Testis (tissue), 2 donors: ENCODE measurements at regions not wholly inside any gene's neighbourhood (a gene's known extent, or its start where the extent isn't known, plus 50 kb on each side); places are given as distances from the start of the nearest gene placed in this dataset.

Source experiments
- DNase-seq: peaks from one replicate; pipeline ENCODE4 v3.0.0-alpha.2; 2019
- H3K27ac ChIP-seq, 2 donors: fragments of 200-600 bp; sonication (generic); one replicate each; pipeline ENCODE4 v1.5.1; 2019
- H3K27me3 ChIP-seq: fragments of 200-600 bp; sonication (generic); one replicate; pipeline ENCODE4 v1.5.1; 2019
- H3K36me3 ChIP-seq: fragments of 200-600 bp; sonication (generic); one replicate; pipeline ENCODE4 v1.5.1; 2017; ENCODE audit warnings: low read depth; ENCODE audit errors: missing control alignments
- H3K4me1 ChIP-seq: fragments of 200-600 bp; sonication (generic); one replicate; pipeline ENCODE4 v1.5.1; 2019
- H3K4me3 ChIP-seq, 2 donors: fragments of 200-600 bp; sonication (generic); one replicate each; pipeline ENCODE4 v1.5.1; 2017 to 2019
- H3K9me3 ChIP-seq: fragments of 200-600 bp; sonication (generic); one replicate; pipeline ENCODE4 v1.5.1; 2017
- CTCF ChIP-seq, 3 experiments: fragments of 450-650 bp in 2 of 3; fragments of 200-600 bp in 1 of 3; sonication (generic) in 1 of 3; IDR thresholded peaks; one replicate each; pipeline ENCODE4 v1.5.1; 2016 to 2019; ENCODE audit warnings: antibody characterized with exemption in 3 of 3, mild to moderate bottlenecking in 2 of 3, moderate library complexity in 1 of 3
- POLR2A ChIP-seq: fragments of 450-650 bp; IDR thresholded peaks from one replicate; pipeline ENCODE4 v1.6.1; 2017; ENCODE audit warnings: antibody characterized with exemption, mild to moderate bottlenecking, moderate library complexity
- WGBS, 2 donors: methylation state at CpG; one replicate each; pipeline ENCODE4 v1.1.5; 2018; 5-methylcytosine and 5-hydroxymethylcytosine counted together
- intact Hi-C: fragments of 100-400 bp; cut with DNase I; formaldehyde crosslinking; loops from one replicate; pipeline ENCODE4 v1.15.1; 2023; ENCODE audit warnings: low total_unique reads

- TF ChIP-seq CTCF (IDR thresholded peaks at IDR 0.05) = no peak
- TF ChIP-seq POLR2A = no peak
- no peaks in the 10 kb centered on the region for H3K36me3 ChIP-seq
- no peak overlapping the region for H3K27ac ChIP-seq
- WGBS, 2 donors = 30 to 53% methylated on average over 3 of the region's 3 CpGs
- H3K4me3 ChIP-seq = no peak overlapping the region
- H3K4me1 ChIP-seq = no peaks in the 10 kb centered on the region
- H3K9me3 ChIP-seq = no peaks in the 10 kb centered on the region
- DNase-seq = no peak
- intact Hi-C loops = no loop called here
- H3K27me3 ChIP-seq = no peaks in the 10 kb centered on the region
Measured at GRCh38 chr18:74023220-74023619, 124.4 kb downstream of the FBXO15 start.

- TF ChIP-seq POLR2A (no peak), CTCF (IDR thresholded peaks at IDR 0.05) (no peak)
- no peaks in the 10 kb centered on the region for H3K4me1 ChIP-seq
- 92 to 100% methylated on average over 3 of the region's 3 CpGs for WGBS, 2 donors
- no peak overlapping the region for H3K4me3 ChIP-seq
- H3K27ac ChIP-seq = no peak overlapping the region
- intact Hi-C loops = no loop called here
- H3K27me3 ChIP-seq = no peaks in the 10 kb centered on the region
- no peaks in the 10 kb centered on the region for H3K9me3 ChIP-seq
- DNase-seq = no peak
- no peaks in the 10 kb centered on the region for H3K36me3 ChIP-seq
Measured at GRCh38 chr18:74019864-74020263, 127.8 kb downstream of the FBXO15 start.

GRCh38 chr18:74013955-74014354 lies 133.7 kb downstream of the FBXO15 start:
- Histone ChIP-seq H3K27me3 (no peaks in the 10 kb centered on the region), H3K4me3 (no peak overlapping the region), H3K27ac (no peak overlapping the region), H3K4me1 (no peaks in the 10 kb centered on the region), H3K9me3 (no peaks in the 10 kb centered on the region), H3K36me3 (no peaks in the 10 kb centered on the region)
- TF ChIP-seq CTCF (IDR thresholded peaks at IDR 0.05) = no peak
- TF ChIP-seq POLR2A = no peak
- WGBS, 2 donors = 57 to 59% methylated on average over 5 of the region's 5 CpGs
- no peak for DNase-seq
- intact Hi-C loops = no loop called here

GRCh38 chr18:74012954-74013630 lies 134.5 kb downstream of the FBXO15 start:
- Histone ChIP-seq H3K4me3 (no peak overlapping the region), H3K27ac (no peak overlapping the region), H3K27me3 (no peaks in the 10 kb centered on the region), H3K4me1 (no peaks in the 10 kb centered on the region), H3K9me3 (no peaks in the 10 kb centered on the region), H3K36me3 (no peaks in the 10 kb centered on the region)
- 55 to 66% methylated on average over 14 of the region's 14 CpGs for WGBS, 2 donors
- no peak for DNase-seq
- no peak for TF ChIP-seq CTCF (IDR thresholded peaks at IDR 0.05)
- intact Hi-C loops = no loop called here

GRCh38 chr18:74006143-74006542 lies 141.5 kb downstream of the FBXO15 start:
- 48 to 53% methylated on average over 8 of the region's 8 CpGs for WGBS, 2 donors
- H3K4me3 ChIP-seq = no peak overlapping the region
- no peak for DNase-seq
- no peaks in the 10 kb centered on the region for H3K9me3 ChIP-seq
- no peaks in the 10 kb centered on the region for H3K4me1 ChIP-seq
- no peaks in the 10 kb centered on the region for H3K36me3 ChIP-seq
- no peak overlapping the region for H3K27ac ChIP-seq
- TF ChIP-seq CTCF (IDR thresholded peaks at IDR 0.05) (no peak), POLR2A (no peak)
- intact Hi-C loops = no loop called here
- no peaks in the 10 kb centered on the region for H3K27me3 ChIP-seq
